K562 (cell line): ENCODE measurements at regions not wholly inside any gene's neighbourhood (a gene's known extent, or its start where the extent isn't known, plus 50 kb on each side); places are given as distances from the start of the nearest gene placed in this dataset.

ENCODE experiments used
- ATAC-seq: fragments of 200-7000 bp; cut with Tn5 transposase; 3 replicates; pipeline ENCODE4 v1.9.1; 2020; ENCODE audit warnings: moderate library complexity
- BruUV-seq: library from RNA; stranded (reverse); fragments of 400-500 nt; replicated peaks from 2 replicates; lab custom pipeline; 2021; lab: Mats Ljungman, UMichigan
- CTCF ChIA-PET: fragments of 300-600 bp; formaldehyde crosslinking; extraction: SDS; loops from one replicate; lab custom pipeline; 2021; ENCODE audit warnings: low intra/inter-chr PET ratio; lab: Yijun Ruan, JAX
- POLR2A ChIA-PET: fragments of 300-600, 350-650 bp; sonication (Branson Sonifier 250); formaldehyde crosslinking; extraction: SDS; loops from one replicate; lab custom pipeline; 2021; ENCODE audit warnings: antibody characterized with exemption, inconsistent platforms; lab: Yijun Ruan, JAX
- DNase-seq, 4 experiments: peaks; one replicate each; pipeline versions ENCODE4 v3.0.0 to v3.0.0-alpha.2; 2011 to 2018; ENCODE audit warnings: low spot score in 3 of 4, mixed read lengths in 3 of 4; ENCODE audit errors: extremely low read depth in 1 of 4
- FAIRE-seq: peaks from 2 replicates; lab custom pipeline; 2011; peaks lifted over from hg19 to GRCh38; lab: Jason Lieb, UNC
- H2AFZ ChIP-seq: 2 replicates; pipeline ENCODE4 v1.6.0; 2011; ENCODE audit warnings: low read depth, low read length, control low read depth, inconsistent platforms
- H3K27ac ChIP-seq: fragments of 200-600 bp; 3 replicates; pipeline ENCODE4 v1.8.0; 2011; ENCODE audit warnings: low read depth, mild to moderate bottlenecking, control low read depth, inconsistent platforms, low read length, moderate library complexity, mixed read lengths; ENCODE audit errors: extremely low read depth
- H3K27me3 ChIP-seq, 2 experiments: fragments of 300-600 bp in 1 of 2; 2 replicates in 1 of 2; 3 replicates in 1 of 2; pipeline versions ENCODE4 v1.6.0 to v1.8.0; 2011; ENCODE audit warnings: inconsistent platforms in 2 of 2, low read length in 2 of 2, mild to moderate bottlenecking in 1 of 2, mixed read lengths in 1 of 2, moderate library complexity in 1 of 2; ENCODE audit not compliant: control insufficient read depth in 2 of 2, insufficient read depth in 2 of 2
- H3K36me3 ChIP-seq: fragments of 300-600 bp; 3 replicates; pipeline ENCODE4 v1.8.0; 2011; ENCODE audit warnings: mild to moderate bottlenecking, low read length, inconsistent platforms; ENCODE audit not compliant: control insufficient read depth, insufficient read depth
- H3K4me1 ChIP-seq, 2 experiments: fragments of 200-600 bp in 1 of 2; replicated peaks in 1 of 2; 2 replicates in 1 of 2; 3 replicates in 1 of 2; pipeline versions ENCODE4 v1.5.1 to v1.8.0; 2011; ENCODE audit warnings: inconsistent platforms in 2 of 2, low read length in 2 of 2, mild to moderate bottlenecking in 1 of 2, mixed read lengths in 1 of 2, moderate library complexity in 1 of 2; ENCODE audit not compliant: control insufficient read depth in 2 of 2, insufficient read depth in 2 of 2
- H3K4me2 ChIP-seq: 2 replicates; pipeline ENCODE4 v1.6.1; 2011; ENCODE audit warnings: low read length, control low read depth, inconsistent platforms, mixed read lengths; ENCODE audit not compliant: insufficient read depth
- H3K4me3 ChIP-seq: fragments of 200-600 bp; sonication (generic), shearing (Covaris generic); 2 replicates; pipeline ENCODE4 v1.5.1; 2016; ENCODE audit warnings: control low read depth, inconsistent platforms
- H3K79me2 ChIP-seq: fragments of 200-600 bp; 3 replicates; pipeline ENCODE4 v1.8.0; 2011; ENCODE audit warnings: low read length, inconsistent platforms; ENCODE audit not compliant: control insufficient read depth, insufficient read depth
- H3K9ac ChIP-seq, 2 experiments: 2 replicates each; pipeline versions ENCODE4 v1.6.0 to v1.6.1; 2011; ENCODE audit warnings: low read depth in 2 of 2, low read length in 2 of 2, control low read depth in 1 of 2, inconsistent platforms in 1 of 2, mild to moderate bottlenecking in 1 of 2, mixed read lengths in 1 of 2; ENCODE audit not compliant: insufficient read depth in 1 of 2
- H3K9me1 ChIP-seq: one replicate; pipeline ENCODE4 v1.6.0; 2011; ENCODE audit warnings: inconsistent platforms, mild to moderate bottlenecking, low read length, moderate library complexity; ENCODE audit not compliant: control insufficient read depth, insufficient read depth
- H3K9me3 ChIP-seq: replicated peaks from 2 replicates; pipeline ENCODE4 v1.5.1; 2011; ENCODE audit warnings: low read depth, low read length, inconsistent platforms; ENCODE audit not compliant: control insufficient read depth, insufficient read depth
- H4K20me1 ChIP-seq: replicated peaks from 2 replicates; pipeline ENCODE4 v1.6.1; 2011; ENCODE audit warnings: low read length, inconsistent platforms, mixed read lengths; ENCODE audit not compliant: control insufficient read depth, insufficient read depth
- CREB3L1 ChIP-seq: fragments of 450-650 bp; IDR thresholded peaks from 2 replicates; pipeline ENCODE4 v1.6.1; 2014; ENCODE audit warnings: low read depth, mild to moderate bottlenecking, moderate library complexity, borderline replicate concordance
- HDAC1 ChIP-seq, 2 experiments: fragments of 450-650 bp; IDR thresholded peaks; 2 replicates each; pipeline ENCODE4 v1.6.1; 2016 to 2017; ENCODE audit warnings: inconsistent platforms in 1 of 2, mild to moderate bottlenecking in 1 of 2, moderate library complexity in 1 of 2
- JUNB ChIP-seq: fragments of 450-650 bp; formaldehyde crosslinking; conservative IDR thresholded peaks from 2 replicates; pipeline ENCODE4 v1.4.0; 2020; ENCODE audit warnings: mild to moderate bottlenecking
- RBBP5 ChIP-seq: fragments of 200-600 bp; sonication (generic); IDR thresholded peaks from 2 replicates; pipeline ENCODE4 v1.6.1; 2012; ENCODE audit warnings: borderline replicate concordance, mild to moderate bottlenecking, low read length, control low read depth, inconsistent platforms; ENCODE audit not compliant: insufficient read depth, poor library complexity, severe bottlenecking
- RHOXF2B ChIP-seq: fragments of 250-450 bp; sonication (Bioruptor Pico); conservative IDR thresholded peaks from 2 replicates; pipeline ENCODE4 v1.5.1; 2021
- SRSF3 ChIP-seq: fragments of 200-400 bp; formaldehyde crosslinking; IDR thresholded peaks from 2 replicates; pipeline ENCODE4 v1.6.1; 2016; ENCODE audit warnings: mild to moderate bottlenecking, low read length, moderate library complexity; ENCODE audit not compliant: insufficient read depth
- TAF7 ChIP-seq: fragments of 450-650 bp; IDR thresholded peaks from 2 replicates; pipeline ENCODE4 v1.6.1; 2016; ENCODE audit warnings: missing genetic modification characterization, missing compliant biosample characterization
- TBP ChIP-seq: optimal IDR thresholded peaks from 2 replicates; pipeline ENCODE3; 2011; ENCODE audit warnings: low read depth, low read length, improper control_type of control experiment
- XRCC4 ChIP-seq: IDR thresholded peaks from one replicate; pipeline ENCODE4 v1.6.1; 2011; ENCODE audit not compliant: insufficient read depth, insufficient read length; ENCODE audit errors: extremely low read depth
- YBX1 ChIP-seq: fragments of 450-650 bp; IDR thresholded peaks from 2 replicates; pipeline ENCODE4 v1.7.1; 2016; ENCODE audit warnings: mild to moderate bottlenecking
- ZNF146 ChIP-seq: IDR thresholded peaks from one replicate; pipeline ENCODE4 v1.6.1; 2018; ENCODE audit warnings: missing compliant biosample characterization; ENCODE audit not compliant: unreplicated experiment
- ZNF175 ChIP-seq: fragments of 200-800 bp; sonication (Bioruptor generic); IDR thresholded peaks from 2 replicates; pipeline ENCODE4 v1.6.1; 2016; ENCODE audit warnings: low read depth, mild to moderate bottlenecking, missing genetic modification characterization, missing compliant biosample characterization
- ZNF57 ChIP-seq: fragments of 450-650 bp; formaldehyde crosslinking; IDR thresholded peaks from 2 replicates; pipeline ENCODE4 v1.4.0; 2020; ENCODE audit warnings: mild to moderate bottlenecking, moderate library complexity
- WGBS: fragments of 100-300 bp; shearing (Covaris generic); methylation state at CpG from one replicate; pipeline ENCODE4 v1.1.6; 2016; ENCODE audit warnings: low coverage, mixed read lengths; ENCODE audit not compliant: insufficient coverage; ENCODE audit errors: missing lambda C conversion rate; 5-methylcytosine and 5-hydroxymethylcytosine counted together
- in situ Hi-C: fragments of 300-500 bp; cut with MboI; formaldehyde crosslinking; loops from 4 replicates; pipeline ENCODE4 v1.15.0; 2018; ENCODE audit warnings: inconsistent platforms, mixed read lengths
- intact Hi-C: fragments of 100-400 bp; cut with micrococcal nuclease; formaldehyde crosslinking; loops from 2 replicates; pipeline ENCODE4 v1.14.2; 2022

GRCh38 chr4:156487107-156487506 lies 484.5 kb downstream of the PDGFC start:
- no TSS peak for BruUV-seq
- DNase-seq = no peak
- Histone ChIP-seq H3K27me3 (no peaks in the 10 kb centered on the region), H2AFZ (no peak overlapping the region), H3K9me3 (no peaks in the 10 kb centered on the region), H3K79me2 (no peaks in the 10 kb centered on the region), H3K27ac (no peak overlapping the region), H4K20me1 (no peaks in the 10 kb centered on the region), H3K9me1 (no peaks in the 10 kb centered on the region), H3K4me1 (no peaks in the 10 kb centered on the region), H3K4me3 (no peak overlapping the region), H3K9ac (no peak overlapping the region), H3K36me3 (no peaks in the 10 kb centered on the region), H3K4me2 (no peak overlapping the region)
- in situ Hi-C loops = no loop called here
- ATAC-seq = no peak
- ChIA-PET POLR2A (no interaction called here), CTCF (no interaction called here)
- intact Hi-C loops = no loop called here
- 0% methylated on average over 6 of the region's 6 CpGs for WGBS
- FAIRE-seq = no peak
- TF ChIP-seq ZNF57 (CRISPR knock-in tag) = no peak
- no peak for TF ChIP-seq YBX1
- no peak for TF ChIP-seq CREB3L1
- TF ChIP-seq XRCC4 = no peak
- TF ChIP-seq RBBP5 = no peak
- TF ChIP-seq ZNF175 (CRISPR knock-in tag) = no peak
- no peak for TF ChIP-seq TAF7 (tag)
- no peak for TF ChIP-seq ZNF146 (CRISPR knock-in tag)
- TF ChIP-seq JUNB = no peak
- no peak for TF ChIP-seq HDAC1 (IDR thresholded peaks at IDR 0.05)
- no peak for TF ChIP-seq RHOXF2B
- no peak for TF ChIP-seq TBP
- no peak for TF ChIP-seq SRSF3
